Mesodermal cell (in vitro differentiated cells): ENCODE measurements at regions not wholly inside any gene's neighbourhood (a gene's known extent, or its start where the extent isn't known, plus 50 kb on each side); places are given as distances from the start of the nearest gene placed in this dataset.

Experiments
- H3K27ac ChIP-seq: 2 replicates; pipeline ENCODE4 v1.7.0; 2013; ENCODE audit warnings: mild to moderate bottlenecking, low read depth, low read length, moderate library complexity; ENCODE audit not compliant: severe bottlenecking
- H3K36me3 ChIP-seq: 2 replicates; pipeline ENCODE4 v1.7.1; 2013; ENCODE audit warnings: mild to moderate bottlenecking, low read length, moderate library complexity; ENCODE audit not compliant: control insufficient read depth, insufficient read depth
- H3K4me1 ChIP-seq: one replicate; pipeline ENCODE4 v1.7.1; 2013; ENCODE audit warnings: mild to moderate bottlenecking, low read length; ENCODE audit not compliant: insufficient read depth, control insufficient read depth, poor library complexity, severe bottlenecking
- H3K4me3 ChIP-seq: 2 replicates; pipeline ENCODE4 v1.7.0; 2013; ENCODE audit warnings: low read length, control low read depth, mild to moderate bottlenecking; ENCODE audit not compliant: insufficient read depth, poor library complexity, severe bottlenecking; ENCODE audit errors: extremely low read depth
- H3K9me3 ChIP-seq: 2 replicates; pipeline ENCODE4 v1.7.1; 2013; ENCODE audit warnings: mild to moderate bottlenecking, low read length, moderate library complexity; ENCODE audit not compliant: control insufficient read depth
- WGBS, 2 experiments: methylation state at CpG; one replicate each; pipeline ENCODE4 v1.1.5; 2013; ENCODE audit warnings: missing lambda C conversion rate in 2 of 2; ENCODE audit not compliant: insufficient coverage in 2 of 2; 5-methylcytosine and 5-hydroxymethylcytosine counted together

- no peak overlapping the region for H3K4me3 ChIP-seq
- no peak overlapping the region for H3K27ac ChIP-seq
- WGBS, 2 experiments = 71 to 83% methylated on average over 1 of the region's 3 CpGs
- H3K4me1 ChIP-seq = no peaks in the 10 kb centered on the region
- H3K36me3 ChIP-seq = no peaks in the 10 kb centered on the region
- no peaks in the 10 kb centered on the region for H3K9me3 ChIP-seq
Observed at GRCh38 chr2:196486146-196486545, 153.4 kb upstream of the CCDC150 start.

DNA sequence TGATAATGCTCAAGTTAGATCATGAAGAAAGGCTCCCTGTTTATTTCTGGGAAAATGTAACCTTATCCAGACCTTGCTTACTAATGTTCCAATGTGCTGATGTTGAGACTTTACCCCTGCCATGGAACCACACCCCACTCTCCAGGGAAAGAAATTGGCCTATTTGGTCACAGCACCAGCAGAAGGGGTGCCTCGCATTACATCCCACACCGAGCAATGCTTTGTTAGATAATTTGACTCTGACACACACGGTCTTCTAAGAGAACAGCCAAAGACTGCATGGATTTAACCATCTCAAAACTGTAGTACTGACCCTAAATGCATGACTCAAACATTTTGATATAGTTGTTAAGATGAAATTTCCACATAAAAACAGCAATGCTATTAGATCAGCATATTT lies 152.1 kb upstream of the CCDC150 start:
- no peaks in the 10 kb centered on the region for H3K36me3 ChIP-seq
- H3K4me3 ChIP-seq = no peak overlapping the region
- no peaks in the 10 kb centered on the region for H3K9me3 ChIP-seq
- 81 to 100% methylated on average over 2 of the region's 3 CpGs for WGBS, 2 experiments
- H3K27ac ChIP-seq = no peak overlapping the region
- no peaks in the 10 kb centered on the region for H3K4me1 ChIP-seq

- Histone ChIP-seq H3K4me1 (no peaks in the 10 kb centered on the region), H3K9me3 (no peaks in the 10 kb centered on the region), H3K36me3 (no peaks in the 10 kb centered on the region), H3K4me3 (no peak overlapping the region), H3K27ac (no peak overlapping the region)
- 100% methylated on average over 1 of the region's 1 CpG for WGBS, 2 experiments
Observed at GRCh38 chr2:196489371-196489770, 150.1 kb upstream of the CCDC150 start.

GRCh38 chr2:196492946-196493345 lies 146.6 kb upstream of the CCDC150 start:
- H3K4me3 ChIP-seq = no peak overlapping the region
- no peak overlapping the region for H3K27ac ChIP-seq
- 87 to 88% methylated on average over 2 to 3 of the region's 3 CpGs for WGBS, 2 experiments
- no peaks in the 10 kb centered on the region for H3K4me1 ChIP-seq
- no peaks in the 10 kb centered on the region for H3K36me3 ChIP-seq
- H3K9me3 ChIP-seq = peaks cover 6% of the 10 kb centered on the region

DNA sequence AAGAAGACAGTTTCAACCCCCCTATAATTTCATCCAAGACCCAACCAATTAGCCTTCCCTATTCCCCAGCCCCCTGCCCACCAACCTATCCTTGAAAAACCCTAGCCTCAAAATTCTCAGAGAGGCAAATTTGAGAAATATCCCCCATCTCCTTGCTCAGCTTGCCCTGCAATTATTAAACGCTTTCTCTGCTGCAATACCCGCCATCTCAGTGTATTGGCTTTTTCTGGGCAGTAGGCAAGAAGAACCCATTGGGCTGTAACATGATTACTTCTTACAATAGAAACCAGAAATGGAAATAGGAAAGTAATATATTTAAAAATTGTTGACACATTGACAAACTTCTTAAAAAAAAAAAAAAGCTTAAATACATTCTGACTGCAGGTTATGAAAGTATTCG lies 140.6 kb upstream of the CCDC150 start:
- peaks cover 34% of the 10 kb centered on the region for H3K9me3 ChIP-seq
- H3K4me3 ChIP-seq = no peak overlapping the region
- WGBS, 2 experiments = 100% methylated on average over 1 of the region's 3 CpGs; no CpG with 5 or more reads in 1 of the 2 experiments
- no peak overlapping the region for H3K27ac ChIP-seq
- H3K36me3 ChIP-seq = no peaks in the 10 kb centered on the region
- peaks cover 4% of the 10 kb centered on the region for H3K4me1 ChIP-seq

- WGBS, 2 experiments = 100% methylated on average over 2 of the region's 2 CpGs; no CpG with 5 or more reads in 1 of the 2 experiments
- no peak overlapping the region for H3K4me3 ChIP-seq
- H3K9me3 ChIP-seq = peaks cover 34% of the 10 kb centered on the region
- H3K36me3 ChIP-seq = no peaks in the 10 kb centered on the region
- no peak overlapping the region for H3K27ac ChIP-seq
- peaks cover 4% of the 10 kb centered on the region for H3K4me1 ChIP-seq
Observed at GRCh38 chr2:196499686-196500085, 139.8 kb upstream of the CCDC150 start.

GRCh38 chr2:196500686-196501431 lies 138.7 kb upstream of the CCDC150 start:
- H3K9me3 ChIP-seq = peaks cover 34% of the 10 kb centered on the region
- WGBS, 2 experiments = 92 to 100% methylated on average over 2 to 3 of the region's 4 CpGs
- H3K27ac ChIP-seq = no peak overlapping the region
- H3K4me3 ChIP-seq = no peak overlapping the region
- no peaks in the 10 kb centered on the region for H3K36me3 ChIP-seq
- H3K4me1 ChIP-seq = peaks cover 4% of the 10 kb centered on the region

- H3K27ac ChIP-seq = no peak overlapping the region
- no CpG with 5 or more reads among the region's 2 CpGs for WGBS, 2 experiments
Observed at GRCh38 chr2:196501836-196502235, 137.7 kb upstream of the CCDC150 start.

DNA sequence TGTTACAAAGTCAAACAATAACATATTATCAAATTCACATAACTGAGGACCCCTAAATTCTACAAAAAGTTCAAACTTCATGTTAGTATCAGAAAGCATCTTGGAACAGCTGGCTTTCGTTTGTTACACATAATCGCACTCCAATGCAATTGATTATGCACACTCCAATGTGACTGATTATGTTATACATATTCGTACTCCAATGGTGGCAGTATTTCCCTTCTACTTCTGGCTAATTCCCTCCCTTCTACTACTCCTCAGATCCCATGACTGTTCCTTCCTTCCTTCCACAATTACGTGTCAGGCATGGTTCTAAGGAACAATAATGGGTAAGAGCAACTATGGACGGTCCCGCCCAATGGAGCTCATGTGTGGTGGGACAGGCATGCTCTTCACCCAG lies 137.1 kb upstream of the CCDC150 start:
- WGBS, 2 experiments = 94% methylated on average over 3 of the region's 6 CpGs; no CpG with 5 or more reads in 1 of the 2 experiments
- Histone ChIP-seq H3K27ac (no peak overlapping the region), H3K4me1 (peaks cover 4% of the 10 kb centered on the region), H3K9me3 (peaks cover 34% of the 10 kb centered on the region), H3K36me3 (no peaks in the 10 kb centered on the region), H3K4me3 (no peak overlapping the region)

More at GRCh38 chr2:196501836-196502235, 137.7 kb upstream of the CCDC150 start:
- no peak overlapping the region for H3K4me3 ChIP-seq
- H3K9me3 ChIP-seq = peaks cover 34% of the 10 kb centered on the region
- H3K4me1 ChIP-seq = peaks cover 4% of the 10 kb centered on the region
- no peaks in the 10 kb centered on the region for H3K36me3 ChIP-seq

DNA sequence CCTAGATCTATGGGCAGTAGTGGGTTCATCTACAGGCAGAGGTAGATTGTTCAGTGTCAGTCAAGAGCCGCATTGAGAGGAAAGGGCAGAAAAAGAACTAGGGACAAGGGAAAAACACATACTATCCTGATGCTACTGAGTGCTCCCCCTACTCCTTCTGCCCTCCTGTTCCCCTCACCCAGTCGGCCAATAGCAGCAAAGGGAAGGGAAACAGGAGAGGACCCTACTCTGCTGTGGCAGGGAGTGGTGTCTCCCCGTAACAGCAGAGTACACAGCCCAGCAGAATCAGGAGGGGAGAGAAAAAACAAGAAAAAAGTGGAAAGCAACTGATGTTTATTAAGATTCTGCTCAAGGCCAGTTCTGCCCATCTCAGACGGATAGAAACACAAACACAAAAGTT lies 136.1 kb upstream of the CCDC150 start:
- Histone ChIP-seq H3K4me3 (no peak overlapping the region), H3K27ac (no peak overlapping the region), H3K9me3 (peaks cover 26% of the 10 kb centered on the region), H3K36me3 (no peaks in the 10 kb centered on the region), H3K4me1 (peaks cover 4% of the 10 kb centered on the region)
- 68 to 100% methylated on average over 1 to 2 of the region's 4 CpGs for WGBS, 2 experiments

DNA sequence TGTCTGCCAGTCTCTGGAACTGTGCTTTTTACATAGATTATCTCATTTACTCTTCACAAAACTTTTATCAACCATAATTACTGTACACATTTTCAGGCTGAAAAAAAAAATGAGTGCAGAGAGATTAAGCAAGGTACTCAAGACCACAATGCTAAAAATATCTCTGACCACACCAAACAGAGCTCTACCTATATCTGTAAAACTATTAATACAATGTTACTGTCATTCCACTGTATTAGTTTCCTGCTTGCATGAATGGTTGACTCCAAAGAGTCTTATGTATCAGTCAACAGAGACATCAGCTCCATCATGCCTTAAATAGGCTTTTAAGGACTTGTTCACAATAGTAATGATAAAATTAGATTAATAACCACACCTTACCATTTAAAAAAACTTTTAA lies 134.7 kb upstream of the CCDC150 start:
- no peak overlapping the region for H3K4me3 ChIP-seq
- H3K9me3 ChIP-seq = peaks cover 12% of the 10 kb centered on the region
- H3K36me3 ChIP-seq = no peaks in the 10 kb centered on the region
- H3K27ac ChIP-seq = no peak overlapping the region
- peaks cover 4% of the 10 kb centered on the region for H3K4me1 ChIP-seq
